ENCODE measurements at regions not wholly inside any gene's neighbourhood (a gene's known extent, or its start where the extent isn't known, plus 50 kb on each side); places are given as distances from the start of the nearest gene placed in this dataset.
"Not testable (repeated sequence)": the region's sequence is repeated elsewhere in the genome, so short reads cannot be mapped to it uniquely, and the experiment has no call there.

- TF ChIP-seq POLR2A (IDR thresholded peaks at IDR 0.05; ENCODE audit: low read length); GATA1 (IDR thresholded peaks at IDR 0.05; ENCODE audit: low read depth, low read length): not testable (repeated sequence)
These were observed 411.2 kb downstream of the MED13L start for GRCh38 chr12:115866281-115866680.

Data from erythroblast (primary cell).